Neural crest cell (in vitro differentiated cells): ENCODE measurements at regions not wholly inside any gene's neighbourhood (a gene's known extent, or its start where the extent isn't known, plus 50 kb on each side); places are given as distances from the start of the nearest gene placed in this dataset.

Source experiments
- DNase-seq: peaks from one replicate; pipeline ENCODE4 v3.0.0; 2021; ENCODE audit warnings: low read depth, mixed read lengths, low spot score
- H3K27ac Mint-ChIP-seq: one replicate; pipeline ENCODE4 v1.8.0; 2021; ENCODE audit warnings: mild to moderate bottlenecking, mixed read lengths; ENCODE audit not compliant: unreplicated experiment
- H3K27me3 Mint-ChIP-seq: 2 replicates; pipeline ENCODE4 v1.8.0; 2021; ENCODE audit warnings: low read depth, mild to moderate bottlenecking, mixed read lengths
- H3K36me3 Mint-ChIP-seq: 2 replicates; pipeline ENCODE4 v1.8.0; 2021; ENCODE audit warnings: low read depth, mild to moderate bottlenecking, mixed read lengths
- H3K4me1 Mint-ChIP-seq: 2 replicates; pipeline ENCODE4 v1.8.0; 2021; ENCODE audit warnings: mixed read lengths
- H3K4me3 Mint-ChIP-seq: one replicate; pipeline ENCODE4 v1.8.0; 2021; ENCODE audit warnings: mild to moderate bottlenecking, mixed read lengths
- H3K9me3 Mint-ChIP-seq: 2 replicates; pipeline ENCODE4 v1.8.0; 2021; ENCODE audit warnings: mixed read lengths
- TF ChIP-seq, protein P1 (sequence below): fragments of 200-600 bp; sonication (generic); conservative IDR thresholded peaks from 2 replicates; pipeline ENCODE4 v1.5.0; 2021; ENCODE audit warnings: antibody characterized with exemption, mild to moderate bottlenecking

DNA sequence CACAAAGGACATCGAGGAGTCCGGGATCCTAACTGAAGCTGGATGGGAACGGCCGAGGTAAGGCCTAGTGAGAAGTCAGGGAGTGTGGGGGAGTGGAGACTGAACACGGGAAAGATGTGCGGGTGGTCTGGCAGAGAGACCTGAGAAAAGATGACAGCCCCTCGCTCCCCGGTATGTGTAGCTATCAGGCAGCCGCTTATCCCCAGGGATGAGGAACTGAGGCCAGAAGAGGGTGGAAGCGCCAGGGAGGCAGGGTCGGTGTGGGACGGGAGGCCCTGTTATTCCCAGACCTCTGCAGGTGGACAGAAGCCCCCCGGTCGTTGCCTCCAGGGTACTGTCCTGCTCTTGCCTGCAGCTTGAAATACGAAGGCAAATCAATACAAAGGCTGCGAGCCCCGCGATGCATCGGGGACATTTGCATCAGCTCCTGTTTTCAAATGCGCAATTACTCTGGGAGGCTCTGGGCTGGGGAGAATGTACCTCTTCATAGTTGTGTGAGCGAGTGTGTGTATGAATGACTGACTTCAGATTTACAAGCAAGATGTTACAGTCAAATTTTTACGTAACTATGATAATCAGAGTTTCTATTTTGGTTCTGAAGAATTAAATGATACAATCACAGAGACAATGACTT lies 221.3 kb downstream of the QKI start:
- Mint-ChIP-seq H3K4me3 (no peak overlapping the region), H3K4me1 (peaks cover 20% of the 10 kb centered on the region), H3K36me3 (peaks cover 2% of the 10 kb centered on the region), H3K27me3 (no peaks in the 10 kb centered on the region), H3K27ac (peak overlapping the region; percentile 62), H3K9me3 (no peaks in the 10 kb centered on the region)
- DNase-seq: no peak
- TF ChIP-seq, protein P1, sequence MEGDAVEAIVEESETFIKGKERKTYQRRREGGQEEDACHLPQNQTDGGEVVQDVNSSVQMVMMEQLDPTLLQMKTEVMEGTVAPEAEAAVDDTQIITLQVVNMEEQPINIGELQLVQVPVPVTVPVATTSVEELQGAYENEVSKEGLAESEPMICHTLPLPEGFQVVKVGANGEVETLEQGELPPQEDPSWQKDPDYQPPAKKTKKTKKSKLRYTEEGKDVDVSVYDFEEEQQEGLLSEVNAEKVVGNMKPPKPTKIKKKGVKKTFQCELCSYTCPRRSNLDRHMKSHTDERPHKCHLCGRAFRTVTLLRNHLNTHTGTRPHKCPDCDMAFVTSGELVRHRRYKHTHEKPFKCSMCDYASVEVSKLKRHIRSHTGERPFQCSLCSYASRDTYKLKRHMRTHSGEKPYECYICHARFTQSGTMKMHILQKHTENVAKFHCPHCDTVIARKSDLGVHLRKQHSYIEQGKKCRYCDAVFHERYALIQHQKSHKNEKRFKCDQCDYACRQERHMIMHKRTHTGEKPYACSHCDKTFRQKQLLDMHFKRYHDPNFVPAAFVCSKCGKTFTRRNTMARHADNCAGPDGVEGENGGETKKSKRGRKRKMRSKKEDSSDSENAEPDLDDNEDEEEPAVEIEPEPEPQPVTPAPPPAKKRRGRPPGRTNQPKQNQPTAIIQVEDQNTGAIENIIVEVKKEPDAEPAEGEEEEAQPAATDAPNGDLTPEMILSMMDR: no peak

DNA sequence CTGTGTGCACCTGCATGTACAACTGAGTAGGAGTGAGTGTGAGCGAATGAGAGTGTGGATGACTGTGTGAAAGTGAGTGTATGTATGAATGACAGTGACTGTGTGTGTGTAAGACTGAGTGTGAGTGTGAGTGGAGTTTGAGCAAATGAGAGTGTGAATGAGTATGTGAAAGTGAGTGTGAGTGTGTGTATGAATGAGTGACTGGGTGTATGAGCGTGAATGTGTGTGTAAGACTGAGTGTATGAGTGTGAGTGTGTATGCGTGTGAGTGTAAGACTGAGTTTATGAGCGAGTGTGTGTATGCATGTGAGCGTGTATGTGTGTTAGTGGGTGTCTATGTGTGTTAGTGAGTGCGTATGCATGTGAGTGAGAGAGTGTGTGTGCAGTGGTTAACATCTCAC lies 220.8 kb downstream of the QKI start:
- Mint-ChIP-seq H3K4me3 (no peak overlapping the region), H3K36me3 (peaks cover 2% of the 10 kb centered on the region), H3K27ac (peak overlapping the region; percentile 1), H3K4me1 (peaks cover 20% of the 10 kb centered on the region), H3K27me3 (no peaks in the 10 kb centered on the region), H3K9me3 (no peaks in the 10 kb centered on the region)
- TF ChIP-seq, protein P1: no peak
- DNase-seq: no peak

DNA sequence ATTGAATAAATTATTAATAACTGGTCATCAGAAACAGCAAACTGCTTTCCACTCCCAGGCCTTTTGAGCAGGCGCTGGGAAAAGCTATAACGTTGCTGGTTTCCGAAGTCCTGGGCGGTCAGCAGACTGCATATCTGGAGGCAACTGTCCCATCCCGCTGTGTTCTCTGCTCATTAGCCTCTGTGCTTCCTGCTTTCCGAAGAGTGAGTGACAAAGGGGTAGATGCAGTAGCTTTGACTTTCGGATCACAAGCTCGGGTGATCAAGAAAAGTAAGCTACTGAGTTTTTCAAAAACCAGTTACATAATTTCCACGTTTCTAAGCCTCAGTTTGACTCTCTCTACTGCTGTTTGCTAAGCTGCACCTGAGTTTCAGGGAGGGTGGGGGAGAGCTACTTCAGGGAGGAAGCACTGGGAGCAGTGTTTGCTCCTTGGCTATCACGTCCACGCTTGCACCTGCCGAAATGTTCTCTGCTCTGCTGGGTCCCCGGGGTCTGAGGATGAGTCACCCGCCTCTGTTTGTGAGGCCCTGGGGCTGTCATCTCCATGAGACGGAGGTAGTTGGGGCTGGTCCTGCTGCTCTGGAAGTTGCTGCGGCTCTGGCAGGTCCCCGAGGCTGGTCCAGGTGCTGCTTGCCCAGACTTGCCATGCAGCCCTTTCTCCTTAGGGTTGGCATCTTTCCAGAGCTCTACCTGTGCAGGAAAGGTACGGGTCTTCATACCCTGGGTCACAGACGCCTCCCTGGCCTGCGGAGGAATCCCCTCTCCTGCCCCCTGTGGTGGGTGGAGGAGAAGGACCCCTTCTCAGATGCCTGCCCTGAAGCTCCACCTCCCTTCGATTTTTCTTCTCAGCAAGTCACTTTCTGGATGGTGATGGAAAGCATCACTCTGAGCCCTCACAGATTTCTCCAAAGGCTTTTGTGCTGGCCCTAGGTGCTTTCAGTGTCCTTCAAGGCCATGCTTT lies 220.0 kb downstream of the QKI start:
- peaks cover 2% of the 10 kb centered on the region for H3K36me3 Mint-ChIP-seq
- TF ChIP-seq, protein P1: peak; percentile 18
- H3K27ac Mint-ChIP-seq: no peak overlapping the region
- H3K4me1 Mint-ChIP-seq: peaks cover 20% of the 10 kb centered on the region
- no peaks in the 10 kb centered on the region for H3K9me3 Mint-ChIP-seq
- DNase-seq: no peak
- no peaks in the 10 kb centered on the region for H3K27me3 Mint-ChIP-seq
- H3K4me3 Mint-ChIP-seq: no peak overlapping the region

DNA sequence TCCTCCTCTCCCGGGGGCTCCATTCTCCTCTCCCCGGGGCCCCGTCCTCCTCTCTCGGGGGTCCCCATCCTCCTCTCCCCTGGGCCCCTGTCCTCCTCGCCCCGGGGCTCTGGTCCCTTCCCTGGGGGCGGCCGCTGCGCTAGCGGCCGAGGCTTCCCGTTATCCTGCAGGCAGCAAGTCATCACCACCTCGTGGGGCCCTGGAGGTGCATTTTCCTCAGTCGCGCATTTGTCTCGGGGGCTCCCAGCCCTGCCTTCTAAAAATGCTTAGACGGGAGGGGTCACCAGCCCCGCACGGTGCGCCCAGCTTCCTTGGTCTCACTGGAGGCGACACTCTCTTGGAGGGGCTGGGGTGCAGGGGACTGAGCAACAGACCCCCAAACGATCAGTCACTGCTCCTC lies 216.5 kb downstream of the QKI start:
- TF ChIP-seq, protein P1: no peak
- H3K4me1 Mint-ChIP-seq: peaks cover 14% of the 10 kb centered on the region
- H3K36me3 Mint-ChIP-seq: peaks cover 2% of the 10 kb centered on the region
- no peak overlapping the region for H3K27ac Mint-ChIP-seq
- no peaks in the 10 kb centered on the region for H3K9me3 Mint-ChIP-seq
- DNase-seq: no peak
- H3K4me3 Mint-ChIP-seq: no peak overlapping the region
- H3K27me3 Mint-ChIP-seq: no peaks in the 10 kb centered on the region

DNA sequence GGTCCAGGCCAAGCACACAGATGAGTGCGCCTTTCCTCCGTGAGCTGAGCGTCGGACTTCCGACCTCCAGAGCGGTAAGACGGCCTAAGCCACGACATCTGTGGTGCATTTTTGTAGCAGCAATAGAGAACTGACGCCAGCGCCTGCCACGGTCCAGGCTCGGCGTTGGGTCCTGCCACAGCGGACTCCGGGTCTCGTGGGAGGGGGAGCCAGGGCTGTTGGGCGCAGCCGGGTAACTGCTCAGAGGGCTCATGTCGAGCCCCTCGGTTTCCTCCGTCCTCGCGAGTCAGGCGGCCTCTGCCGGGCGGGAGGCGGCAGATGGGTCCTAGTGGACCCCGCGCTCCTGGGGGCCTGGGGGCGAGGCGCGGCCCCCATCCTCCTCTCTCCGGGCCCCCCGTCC lies 216.1 kb downstream of the QKI start:
- no peaks in the 10 kb centered on the region for H3K27me3 Mint-ChIP-seq
- H3K27ac Mint-ChIP-seq: no peak overlapping the region
- peaks cover 10% of the 10 kb centered on the region for H3K4me1 Mint-ChIP-seq
- peaks cover 2% of the 10 kb centered on the region for H3K36me3 Mint-ChIP-seq
- H3K4me3 Mint-ChIP-seq: no peak overlapping the region
- TF ChIP-seq, protein P1: no peak
- no peak for DNase-seq
- H3K9me3 Mint-ChIP-seq: no peaks in the 10 kb centered on the region
